ENCODE measurements at regions not wholly inside any gene's neighbourhood (a gene's known extent, or its start where the extent isn't known, plus 50 kb on each side); places are given as distances from the start of the nearest gene placed in this dataset.

DNA sequence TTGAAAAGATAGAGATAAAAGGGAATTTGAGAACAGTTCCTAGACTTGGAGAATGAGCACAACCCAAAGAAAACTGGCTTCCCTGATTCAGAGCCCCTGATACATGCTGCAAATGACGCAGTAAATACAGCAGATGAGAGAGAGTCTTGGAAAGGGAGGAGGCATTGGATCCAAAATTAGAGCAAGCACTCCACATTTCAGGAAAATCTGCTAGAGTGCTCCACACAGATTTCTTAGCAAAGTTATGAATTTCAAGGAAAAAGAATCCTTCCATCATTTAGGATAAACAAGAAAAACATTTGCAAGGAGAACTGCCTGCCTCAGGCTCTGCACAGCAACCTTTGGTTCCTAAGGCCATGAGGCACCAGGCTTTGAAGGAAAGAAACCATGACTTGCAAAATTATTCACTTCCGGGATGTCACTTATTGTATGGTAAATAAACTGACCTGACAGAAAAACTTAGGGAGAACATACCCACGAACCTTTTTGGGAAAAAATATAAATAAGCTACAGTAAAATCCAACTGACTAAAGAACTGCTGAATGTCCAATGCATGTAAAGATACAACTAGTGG is 89.8 kb upstream of the RTL6 start (continued):
- TF ChIP-seq, protein P1, sequence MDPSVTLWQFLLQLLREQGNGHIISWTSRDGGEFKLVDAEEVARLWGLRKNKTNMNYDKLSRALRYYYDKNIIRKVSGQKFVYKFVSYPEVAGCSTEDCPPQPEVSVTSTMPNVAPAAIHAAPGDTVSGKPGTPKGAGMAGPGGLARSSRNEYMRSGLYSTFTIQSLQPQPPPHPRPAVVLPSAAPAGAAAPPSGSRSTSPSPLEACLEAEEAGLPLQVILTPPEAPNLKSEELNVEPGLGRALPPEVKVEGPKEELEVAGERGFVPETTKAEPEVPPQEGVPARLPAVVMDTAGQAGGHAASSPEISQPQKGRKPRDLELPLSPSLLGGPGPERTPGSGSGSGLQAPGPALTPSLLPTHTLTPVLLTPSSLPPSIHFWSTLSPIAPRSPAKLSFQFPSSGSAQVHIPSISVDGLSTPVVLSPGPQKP (IDR thresholded peaks at IDR 0.05; ENCODE audit: low read depth, low read length): no peak
- TF ChIP-seq KDM1A (IDR thresholded peaks at IDR 0.05; ENCODE audit: borderline replicate concordance) (no peak), NR2C1 (IDR thresholded peaks at IDR 0.05) (no peak)

DNA sequence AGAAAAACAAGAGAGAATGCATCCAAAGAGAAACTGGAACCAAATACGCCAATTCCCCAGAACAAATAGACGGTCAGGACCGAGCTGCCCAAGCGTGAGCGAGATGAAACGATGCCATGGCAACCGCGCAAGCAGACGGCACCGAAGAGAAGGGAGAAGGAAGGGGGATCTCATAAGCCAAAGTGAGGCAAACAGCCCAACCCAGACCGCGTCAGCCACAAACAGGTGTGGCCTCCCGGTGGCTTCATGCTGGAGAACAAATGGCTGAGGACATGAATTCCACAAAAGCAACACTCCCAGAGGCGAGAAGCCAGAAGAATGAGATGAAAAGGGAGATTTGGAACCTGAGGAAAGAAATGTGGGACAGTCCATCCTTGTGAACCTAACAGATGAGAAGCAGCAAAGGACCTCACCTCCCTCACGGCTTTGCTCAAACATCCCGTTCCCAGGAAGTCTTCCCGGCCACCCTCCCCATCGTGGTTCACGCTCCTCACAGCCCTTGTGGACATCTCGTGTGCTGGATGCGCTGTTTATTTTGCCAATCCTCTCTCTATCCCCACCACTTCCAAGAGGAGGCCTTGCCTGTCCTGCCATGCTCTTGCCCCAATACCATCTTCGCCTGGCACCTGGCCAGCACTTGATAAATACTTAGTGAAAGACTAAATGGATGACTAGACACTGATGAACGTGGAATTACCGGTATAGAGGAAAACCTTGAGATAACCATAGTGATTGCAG is 89.1 kb upstream of the RTL6 start:
- ChIA-PET SMC1A (ENCODE audit: uncharacterized antibody, unreplicated experiment) (no interaction called here), POLR2A (no interaction called here), RAD21 (ENCODE audit: unreplicated experiment) (no interaction called here), CTCF (no interaction called here)
- BruUV-seq (replicated peaks): no TSS peak
- no peak overlapping the region for H3K4me3 ChIP-seq
- H3K9me3 ChIP-seq (replicated peaks; ENCODE audit: control insufficient read depth, insufficient read depth, low read length): no peaks in the 10 kb centered on the region; the same call in 2 of the 3 replicates
- no peak overlapping the region for H3K4me2 ChIP-seq (ENCODE audit: control insufficient read depth, insufficient read depth)
- no peaks in the 10 kb centered on the region for H3K4me1 ChIP-seq (ENCODE audit: control insufficient read depth, insufficient read depth, low read length)
- no peak for DNase-seq (ENCODE audit: low read depth, low spot score)
- peaks cover 2 to 6% of the 10 kb centered on the region in 2 experiments; a peak in 3 of 4 replicates for H3K27me3 ChIP-seq (replicated peaks in 1 of 2; ENCODE audit: control insufficient read depth in 2 of 2, insufficient read depth in 2 of 2, low read length in 1 of 2)
- in situ Hi-C loops (cut with MboI): no loop called here
- H3K79me2 ChIP-seq (ENCODE audit: control insufficient read depth, insufficient read depth, low read length): no peaks in the 10 kb centered on the region
- no peak for ATAC-seq
- no peak overlapping the region for H3K9ac ChIP-seq (ENCODE audit: control insufficient read depth, insufficient read depth, low read length)
- H3K36me3 ChIP-seq (ENCODE audit: control insufficient read depth in 2 of 2, insufficient read depth in 2 of 2, low read length in 1 of 2): no peaks in the 10 kb centered on the region
- no peaks in the 10 kb centered on the region for H4K20me1 ChIP-seq (ENCODE audit: control insufficient read depth, insufficient read depth)
- 28% methylated on average over 24 of the region's 24 CpGs for WGBS (ENCODE audit: insufficient coverage, insufficient replicate concordance, low lambda C conversion rate, missing lambda C conversion rate)
- H2AFZ ChIP-seq (ENCODE audit: control insufficient read depth, low read depth, low read length): no peak overlapping the region
- no peak overlapping the region for H3K27ac ChIP-seq (ENCODE audit: control insufficient read depth, insufficient read depth)
- no peak for FAIRE-seq
- intact Hi-C loops (cut with micrococcal nuclease; ENCODE audit: unreplicated experiment): no loop called here
- TF ChIP-seq ASH2L (IDR thresholded peaks at IDR 0.05; ENCODE audit: borderline replicate concordance, low read depth): no peak
- no peak for TF ChIP-seq YY1 (IDR thresholded peaks at IDR 0.05; ENCODE audit: low read depth, low read length)
- no peak for TF ChIP-seq EED (IDR thresholded peaks at IDR 0.05; ENCODE audit: low read depth)
- no peak for TF ChIP-seq POLR2A (IDR thresholded peaks at IDR 0.05; ENCODE audit: low read depth, low read length)
- TF ChIP-seq, protein P2, sequence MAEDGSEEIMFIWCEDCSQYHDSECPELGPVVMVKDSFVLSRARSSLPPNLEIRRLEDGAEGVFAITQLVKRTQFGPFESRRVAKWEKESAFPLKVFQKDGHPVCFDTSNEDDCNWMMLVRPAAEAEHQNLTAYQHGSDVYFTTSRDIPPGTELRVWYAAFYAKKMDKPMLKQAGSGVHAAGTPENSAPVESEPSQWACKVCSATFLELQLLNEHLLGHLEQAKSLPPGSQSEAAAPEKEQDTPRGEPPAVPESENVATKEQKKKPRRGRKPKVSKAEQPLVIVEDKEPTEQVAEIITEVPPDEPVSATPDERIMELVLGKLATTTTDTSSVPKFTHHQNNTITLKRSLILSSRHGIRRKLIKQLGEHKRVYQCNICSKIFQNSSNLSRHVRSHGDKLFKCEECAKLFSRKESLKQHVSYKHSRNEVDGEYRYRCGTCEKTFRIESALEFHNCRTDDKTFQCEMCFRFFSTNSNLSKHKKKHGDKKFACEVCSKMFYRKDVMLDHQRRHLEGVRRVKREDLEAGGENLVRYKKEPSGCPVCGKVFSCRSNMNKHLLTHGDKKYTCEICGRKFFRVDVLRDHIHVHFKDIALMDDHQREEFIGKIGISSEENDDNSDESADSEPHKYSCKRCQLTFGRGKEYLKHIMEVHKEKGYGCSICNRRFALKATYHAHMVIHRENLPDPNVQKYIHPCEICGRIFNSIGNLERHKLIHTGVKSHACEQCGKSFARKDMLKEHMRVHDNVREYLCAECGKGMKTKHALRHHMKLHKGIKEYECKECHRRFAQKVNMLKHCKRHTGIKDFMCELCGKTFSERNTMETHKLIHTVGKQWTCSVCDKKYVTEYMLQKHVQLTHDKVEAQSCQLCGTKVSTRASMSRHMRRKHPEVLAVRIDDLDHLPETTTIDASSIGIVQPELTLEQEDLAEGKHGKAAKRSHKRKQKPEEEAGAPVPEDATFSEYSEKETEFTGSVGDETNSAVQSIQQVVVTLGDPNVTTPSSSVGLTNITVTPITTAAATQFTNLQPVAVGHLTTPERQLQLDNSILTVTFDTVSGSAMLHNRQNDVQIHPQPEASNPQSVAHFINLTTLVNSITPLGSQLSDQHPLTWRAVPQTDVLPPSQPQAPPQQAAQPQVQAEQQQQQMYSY (CRISPR knock-in tag; IDR thresholded peaks at IDR 0.05): no peak
- no peak for TF ChIP-seq ZNF622 (IDR thresholded peaks at IDR 0.05)
- TF ChIP-seq BCL11A (IDR thresholded peaks at IDR 0.05; ENCODE audit: low read depth, low read length): no peak
- TF ChIP-seq SUPT20H (IDR thresholded peaks at IDR 0.05; ENCODE audit: borderline replicate concordance, control insufficient read depth, low read depth, low read length): no peak
- no peak for TF ChIP-seq NFYA (IDR thresholded peaks at IDR 0.05; ENCODE audit: borderline replicate concordance, low read depth, low read length)
- TF ChIP-seq RCOR1 (conservative IDR thresholded peaks at IDR 0.05; ENCODE audit: low read depth, low read length): no peak
- no peak for TF ChIP-seq SMAD1 (IDR thresholded peaks at IDR 0.05; ENCODE audit: low read depth, partially characterized antibody)
- TF ChIP-seq JUND (IDR thresholded peaks at IDR 0.05; ENCODE audit: low read depth, low read length): no peak
- TF ChIP-seq POLR2AphosphoS5 (IDR thresholded peaks at IDR 0.05; ENCODE audit: low read length): no peak
- no peak for TF ChIP-seq GABPA (IDR thresholded peaks at IDR 0.05; ENCODE audit: low read depth)
- TF ChIP-seq, protein P1 (IDR thresholded peaks at IDR 0.05; ENCODE audit: low read depth, low read length): no peak
- TF ChIP-seq POU2F2 (IDR thresholded peaks at IDR 0.05; ENCODE audit: borderline replicate concordance, low read depth, low read length): no peak
